A549 (cell line): ENCODE measurements at regions not wholly inside any gene's neighbourhood (a gene's known extent, or its start where the extent isn't known, plus 50 kb on each side); places are given as distances from the start of the nearest gene placed in this dataset.

Experiments
- ATAC-seq, 2 experiments: fragments of 200-7000 bp in 1 of 2; fragments of >200 bp in 1 of 2; cut with Nextera tagmentation in 1 of 2; cut with Tn5 transposase in 1 of 2; 3 replicates each; pipeline versions ENCODE4 v1.8.0 to v1.9.1; 2018 to 2020; ENCODE audit warnings: mild to moderate bottlenecking in 1 of 2, moderate library complexity in 1 of 2
- CTCF ChIA-PET: fragments of 300-600 bp; sonication (Branson Sonifier 250); formaldehyde crosslinking; extraction: SDS; loops from one replicate; lab custom pipeline; 2021; ENCODE audit warnings: antibody characterized with exemption, inconsistent platforms; lab: Yijun Ruan, JAX
- POLR2A ChIA-PET: fragments of 350-600 bp; formaldehyde crosslinking; extraction: SDS; loops from one replicate; lab custom pipeline; 2021; ENCODE audit warnings: antibody characterized with exemption, inconsistent platforms; lab: Yijun Ruan, JAX
- DNase-seq, 2 experiments: peaks; one replicate each; pipeline versions ENCODE4 v3.0.0 to v3.0.0-alpha.2; 2011 to 2016; ENCODE audit warnings: low read depth in 1 of 2, low spot score in 1 of 2
- FAIRE-seq: peaks from 2 replicates; lab custom pipeline; 2011; peaks lifted over from hg19 to GRCh38; lab: Jason Lieb, UNC
- H3K27ac ChIP-seq, 2 experiments: fragments of >200 bp; sonication (Bioruptor Twin); formaldehyde crosslinking; 3 replicates each; pipeline ENCODE4 v1.5.1; 2016 to 2017
- H3K4me1 ChIP-seq: fragments of >200 bp; sonication (Bioruptor Twin); formaldehyde crosslinking; 3 replicates; pipeline ENCODE4 v1.6.1; 2016
- H3K4me2 ChIP-seq: fragments of >200 bp; sonication (Bioruptor Twin); formaldehyde crosslinking; 3 replicates; pipeline ENCODE4 v1.6.1; 2016
- H3K4me3 ChIP-seq: fragments of >200 bp; sonication (Bioruptor Twin); formaldehyde crosslinking; 3 replicates; pipeline ENCODE4 v1.5.1; 2016
- H3K9me3 ChIP-seq: fragments of >200 bp; sonication (Bioruptor Twin); formaldehyde crosslinking; 3 replicates; pipeline ENCODE4 v1.6.1; 2016
- BCL3 ChIP-seq: fragments of >200 bp; sonication (Bioruptor Twin); formaldehyde crosslinking; IDR thresholded peaks from 3 replicates; pipeline ENCODE4 v1.6.1; 2016
- CHD4 ChIP-seq: fragments of 200-600 bp; sonication (generic); IDR thresholded peaks from 2 replicates; pipeline ENCODE4 v1.6.1; 2016; ENCODE audit warnings: antibody characterized with exemption, mild to moderate bottlenecking, borderline replicate concordance
- E2F6 ChIP-seq: IDR thresholded peaks from 2 replicates; pipeline ENCODE4 v1.6.1; 2012; ENCODE audit warnings: low read depth, borderline replicate concordance
- EHMT2 ChIP-seq: fragments of 200-600 bp; sonication (generic); IDR thresholded peaks from 2 replicates; pipeline ENCODE4 v1.6.1; 2016; ENCODE audit warnings: antibody characterized with exemption, low read depth, mild to moderate bottlenecking, moderate library complexity
- ELK1 ChIP-seq: fragments of 150-350 bp; IDR thresholded peaks from 2 replicates; pipeline ENCODE4 v1.6.1; 2014; ENCODE audit warnings: low read depth, mild to moderate bottlenecking, low read length
- ESRRA ChIP-seq: fragments of 150-350 bp; IDR thresholded peaks from 2 replicates; pipeline ENCODE4 v1.6.1; 2014; ENCODE audit warnings: mild to moderate bottlenecking, low read length, borderline replicate concordance
- FOSL2 ChIP-seq, 2 experiments: fragments of 450-650 bp in 1 of 2; fragments of >200 bp in 1 of 2; sonication (Bioruptor Twin) in 1 of 2; formaldehyde crosslinking; IDR thresholded peaks; 2 replicates each; pipeline versions ENCODE4 v1.5.0 to v1.6.1; 2016 to 2020; ENCODE audit warnings: mild to moderate bottlenecking in 1 of 2, moderate library complexity in 1 of 2
- HES2 ChIP-seq: fragments of >200 bp; sonication (Bioruptor Twin); formaldehyde crosslinking; IDR thresholded peaks from 2 replicates; pipeline ENCODE4 v1.6.1; 2016
- HOXA7 ChIP-seq: fragments of 250-450 bp; sonication (Bioruptor Pico); IDR thresholded peaks from 2 replicates; pipeline ENCODE4 v1.5.0; 2020; ENCODE audit warnings: mild to moderate bottlenecking, moderate library complexity
- HOXB5 ChIP-seq: fragments of 250-450 bp; sonication (Bioruptor Pico); IDR thresholded peaks from 2 replicates; pipeline ENCODE4 v1.5.0; 2020; ENCODE audit warnings: mild to moderate bottlenecking, moderate library complexity
- JUN ChIP-seq, 2 experiments: fragments of >200 bp; sonication (Bioruptor Twin); formaldehyde crosslinking; IDR thresholded peaks; 2 replicates in 1 of 2; 3 replicates in 1 of 2; pipeline ENCODE4 v1.6.1; 2016 to 2017
- KDM5A ChIP-seq: fragments of 200-600 bp; sonication (generic); IDR thresholded peaks from 2 replicates; pipeline ENCODE4 v1.6.1; 2016; ENCODE audit warnings: antibody characterized with exemption, mild to moderate bottlenecking
- MAFK ChIP-seq: fragments of 450-650 bp; IDR thresholded peaks from 2 replicates; pipeline ENCODE4 v1.6.1; 2014; ENCODE audit not compliant: partially characterized antibody
- MAX ChIP-seq: IDR thresholded peaks from 2 replicates; pipeline ENCODE4 v1.6.1; 2012
- NFE2L2 ChIP-seq: fragments of 150-350 bp; conservative IDR thresholded peaks from 2 replicates; pipeline ENCODE4 v1.6.1; 2014; ENCODE audit warnings: low read length
- RARB ChIP-seq: fragments of 250-450 bp; sonication (Bioruptor Pico); IDR thresholded peaks from 2 replicates; pipeline ENCODE4 v1.8.0; 2021; ENCODE audit warnings: mild to moderate bottlenecking, moderate library complexity
- RCOR1 ChIP-seq: fragments of 150-350 bp; IDR thresholded peaks from 2 replicates; pipeline ENCODE4 v1.6.1; 2014; ENCODE audit warnings: antibody characterized with exemption, low read length, low read depth
- RFX5 ChIP-seq: fragments of 450-650 bp; IDR thresholded peaks from 2 replicates; pipeline ENCODE4 v1.7.1; 2014; ENCODE audit warnings: antibody characterized with exemption, mild to moderate bottlenecking, moderate library complexity
- RNF2 ChIP-seq: fragments of 200-600 bp; sonication (generic); IDR thresholded peaks from 2 replicates; pipeline ENCODE4 v1.6.1; 2016; ENCODE audit warnings: low read depth, mild to moderate bottlenecking, antibody characterized with exemption, moderate library complexity, borderline replicate concordance
- USF2 ChIP-seq: fragments of 450-650 bp; IDR thresholded peaks from 2 replicates; pipeline ENCODE4 v1.6.1; 2014; ENCODE audit warnings: antibody characterized with exemption
- ZSCAN20 ChIP-seq: fragments of 250-450 bp; sonication (Bioruptor Pico); IDR thresholded peaks from 2 replicates; pipeline ENCODE4 v1.8.0; 2022; ENCODE audit warnings: mild to moderate bottlenecking, moderate library complexity
- WGBS: methylation state at CpG from one replicate; pipeline ENCODE4 v1.1.6; 2017; ENCODE audit errors: missing lambda C conversion rate; 5-methylcytosine and 5-hydroxymethylcytosine counted together

GRCh38 chr2:198776616-198777406 lies 680.9 kb downstream of the SATB2 start:
- POLR2A ChIA-PET: no interaction called here
- CTCF ChIA-PET: interaction anchor here (0.6 kb wide), 1 partner anchor 703 kb away, joined by 3 read pairs; no protein-coding TSS in a partner anchor
- FAIRE-seq: no peak

GRCh38 chr2:198775737-198776136 lies 682.0 kb downstream of the SATB2 start:
- no peak for DNase-seq
- no peak for FAIRE-seq
- no peaks in the 10 kb centered on the region for H3K4me1 ChIP-seq
- no peak overlapping the region for H3K4me2 ChIP-seq
- WGBS: 4% methylated on average over 5 of the region's 5 CpGs
- ATAC-seq: no peak
- POLR2A ChIA-PET: no interaction called here
- H3K4me3 ChIP-seq: no peak overlapping the region
- no peaks in the 10 kb centered on the region for H3K9me3 ChIP-seq
- CTCF ChIA-PET: no interaction called here
- no peak for TF ChIP-seq FOSL2 (IDR thresholded peaks at IDR 0.05)
- TF ChIP-seq FOSL2 (CRISPR knock-in tag; IDR thresholded peaks at IDR 0.05): no peak
- no peak for TF ChIP-seq CHD4
- no peak for TF ChIP-seq USF2
- TF ChIP-seq HOXB5 (CRISPR knock-in tag): no peak
- no peak for TF ChIP-seq NFE2L2
- TF ChIP-seq E2F6: no peak
- no peak for TF ChIP-seq ELK1
- no peak for TF ChIP-seq MAFK
- TF ChIP-seq RCOR1: no peak
- TF ChIP-seq HES2: no peak
- no peak for TF ChIP-seq BCL3
- no peak for TF ChIP-seq KDM5A
- TF ChIP-seq JUN (IDR thresholded peaks at IDR 0.05): no peak
- TF ChIP-seq ZSCAN20 (CRISPR knock-in tag): no peak
- no peak for TF ChIP-seq RARB (CRISPR knock-in tag)
- no peak for TF ChIP-seq RNF2
- no peak for TF ChIP-seq EHMT2
- no peak for TF ChIP-seq HOXA7
- no peak overlapping the region for H3K27ac ChIP-seq

More at GRCh38 chr2:198776616-198777406, 680.9 kb downstream of the SATB2 start:
- Histone ChIP-seq H3K4me1 (no peaks in the 10 kb centered on the region), H3K9me3 (no peaks in the 10 kb centered on the region), H3K27ac (no peak overlapping the region), H3K4me3 (no peak overlapping the region), H3K4me2 (no peak overlapping the region)
- no peak for ATAC-seq
- WGBS: 19% methylated on average over 6 of the region's 6 CpGs
- TF ChIP-seq USF2 (no peak), BCL3 (no peak), RCOR1 (no peak), MAX (no peak), ESRRA (no peak), FOSL2 (IDR thresholded peaks at IDR 0.05) (no peak), FOSL2 (CRISPR knock-in tag; IDR thresholded peaks at IDR 0.05) (no peak), HOXA7 (no peak), ELK1 (no peak), RFX5 (no peak)
- DNase-seq: no peak
